ENCODE measurements at regions not wholly inside any gene's neighbourhood (a gene's known extent, or its start where the extent isn't known, plus 50 kb on each side); places are given as distances from the start of the nearest gene placed in this dataset.

DNA sequence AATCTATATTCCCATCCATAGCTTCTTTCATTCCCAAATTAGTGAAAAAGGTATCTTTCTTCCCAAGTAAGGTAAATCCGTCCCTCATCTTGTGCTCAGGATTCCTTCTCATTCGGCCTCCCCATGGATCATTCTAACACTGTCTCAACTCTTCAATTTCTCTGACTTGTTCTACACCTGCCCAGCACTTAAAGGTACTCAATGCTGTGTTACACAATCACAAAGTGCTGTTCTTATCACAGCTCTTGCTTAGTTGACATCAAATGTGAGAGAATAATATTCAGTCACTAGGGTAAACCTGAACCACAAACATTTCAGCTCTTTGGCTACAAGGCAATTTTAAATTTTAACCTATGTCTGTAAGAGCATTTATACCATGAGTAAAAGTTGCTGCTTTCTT, 94.8 kb downstream of the DIRAS3 start:
- H3K4me1 ChIP-seq (ENCODE audit: control insufficient read depth in 1 of 2, insufficient read depth in 2 of 2, low read length in 2 of 2): no peaks in the 10 kb centered on the region
- CTCF ChIA-PET: no interaction called here
- TF ChIP-seq CTCF (IDR thresholded peaks at IDR 0.05 in 2 of 3, conservative IDR thresholded peaks at IDR 0.05 in 1 of 3; ENCODE audit: borderline replicate concordance in 1 of 3, insufficient read depth in 1 of 3, low read depth in 2 of 3, low read length in 2 of 3) (no peak), CBX3 (IDR thresholded peaks at IDR 0.05; ENCODE audit: low read depth) (no peak), POLR2AphosphoS5 (IDR thresholded peaks at IDR 0.05; ENCODE audit: low read depth, low read length) (no peak), ZNF274 (IDR thresholded peaks at IDR 0.05; ENCODE audit: low read depth, low read length) (no peak), SP1 (IDR thresholded peaks at IDR 0.05; ENCODE audit: low read depth) (no peak), EZH2phosphoT487 (IDR thresholded peaks at IDR 0.05; ENCODE audit: borderline replicate concordance) (no peak), ELF1 (IDR thresholded peaks at IDR 0.05; ENCODE audit: borderline replicate concordance, low read depth) (no peak), SIN3A (IDR thresholded peaks at IDR 0.05; ENCODE audit: low read depth) (no peak), EGR1 (IDR thresholded peaks at IDR 0.05; ENCODE audit: low read depth) (no peak), SRF (IDR thresholded peaks at IDR 0.05; ENCODE audit: low read depth) (no peak), ZBTB33 (IDR thresholded peaks at IDR 0.05; ENCODE audit: extremely low read depth, insufficient replicate concordance, low read length) (no peak), ZFX (IDR thresholded peaks at IDR 0.05) (no peak), JUND (IDR thresholded peaks at IDR 0.05) (no peak)
- TF ChIP-seq, protein P1, sequence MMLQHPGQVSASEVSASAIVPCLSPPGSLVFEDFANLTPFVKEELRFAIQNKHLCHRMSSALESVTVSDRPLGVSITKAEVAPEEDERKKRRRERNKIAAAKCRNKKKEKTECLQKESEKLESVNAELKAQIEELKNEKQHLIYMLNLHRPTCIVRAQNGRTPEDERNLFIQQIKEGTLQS (IDR thresholded peaks at IDR 0.05): no peak
- no peak overlapping the region for H3K27ac ChIP-seq (ENCODE audit: low read depth, low read length)
- H3K9me2 ChIP-seq (ENCODE audit: insufficient read depth): no peaks in the 10 kb centered on the region
- no peaks in the 10 kb centered on the region for H3K27me3 ChIP-seq (ENCODE audit: insufficient read depth, low read length)
- no peak for ATAC-seq
- H3K79me2 ChIP-seq (ENCODE audit: insufficient read depth, low read length): no peaks in the 10 kb centered on the region
- no peak overlapping the region for H3K4me2 ChIP-seq (ENCODE audit: low read length)
- H3K36me3 ChIP-seq (ENCODE audit: control insufficient read depth in 1 of 2, insufficient read depth in 2 of 2, low read length in 2 of 2): no peaks in the 10 kb centered on the region
- BruUV-seq (replicated peaks): no TSS peak
- H3K4me3 ChIP-seq (replicated peaks in 1 of 2; ENCODE audit: low read depth in 1 of 2, low read length in 2 of 2): no peak overlapping the region
- H3K9ac ChIP-seq (ENCODE audit: low read length): no peak overlapping the region
- H4K20me1 ChIP-seq (ENCODE audit: insufficient read depth): no peaks in the 10 kb centered on the region
- RAD21 ChIA-PET (ENCODE audit: low non-redundant PET in 1 of 2, low total read pairs in 2 of 2, uncharacterized antibody in 2 of 2, unreplicated experiment in 2 of 2): no interaction called here
- intact Hi-C loops (cut with micrococcal nuclease): no loop called here
- POLR2A ChIA-PET: no interaction called here
- no peak overlapping the region for H2AFZ ChIP-seq (ENCODE audit: low read depth, low read length, poor library complexity, severe bottlenecking)
- no peak for DNase-seq (ENCODE audit: low read depth, low spot score)
- no peaks in the 10 kb centered on the region for H3K9me3 ChIP-seq (ENCODE audit: control insufficient read depth in 1 of 2, insufficient read depth in 1 of 2, low read depth in 1 of 2, low read length in 2 of 2)
